ENCODE measurements at regions not wholly inside any gene's neighbourhood (a gene's known extent, or its start where the extent isn't known, plus 50 kb on each side); places are given as distances from the start of the nearest gene placed in this dataset.

DNA sequence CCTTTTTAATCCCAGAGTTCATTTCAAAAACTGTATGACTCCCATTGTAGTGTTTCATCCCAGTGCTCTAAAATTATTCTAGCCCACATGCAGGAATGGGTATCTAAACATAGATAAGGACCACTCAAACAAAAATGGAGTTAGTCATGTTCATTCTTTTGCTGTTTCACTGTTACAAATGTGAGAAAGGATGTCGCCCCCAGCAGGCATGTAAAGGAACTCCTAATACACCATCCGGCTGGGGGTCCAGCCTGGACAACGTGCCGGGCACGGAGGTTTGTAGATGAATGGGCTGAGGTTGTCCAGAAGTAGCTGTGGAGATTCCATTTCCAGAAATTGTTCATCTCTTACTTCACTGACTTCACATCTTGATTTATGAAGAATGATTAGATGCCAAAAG is 101.9 kb upstream of the RAB12 start:
- Histone ChIP-seq H3K27ac (ENCODE audit: extremely low read depth, low read depth, low read length) (no peak overlapping the region), H3K36me3 (ENCODE audit: control insufficient read depth in 2 of 2, insufficient read depth in 1 of 2, low read length in 2 of 2) (no peaks in the 10 kb centered on the region), H3K4me1 (ENCODE audit: control insufficient read depth, insufficient read depth, low read length) (no peaks in the 10 kb centered on the region), H3K9me3 (ENCODE audit: control insufficient read depth, insufficient read depth, low read depth, low read length) (no peaks in the 10 kb centered on the region), H3K4me3 (ENCODE audit: low read depth, low read length) (no peak overlapping the region)
- ChIA-PET POLR2A (no interaction called here), CTCF (interaction anchor here (0.5 to 2.4 kb wide), 9 partner anchors 9 to 1230 kb away, joined by 3 to 11 read pairs (median 3); no protein-coding TSS in a partner anchor)
- TF ChIP-seq KLF9 (tag by site-specific recombination; IDR thresholded peaks at IDR 0.05; ENCODE audit: low read depth) (no peak), ZSCAN16 (tag by site-specific recombination; IDR thresholded peaks at IDR 0.05) (no peak), KLF7 (tag by site-specific recombination; IDR thresholded peaks at IDR 0.05; ENCODE audit: borderline replicate concordance) (no peak), ZNF146 (tag by site-specific recombination; IDR thresholded peaks at IDR 0.05) (no peak), ZNF239 (tag by site-specific recombination; IDR thresholded peaks at IDR 0.05) (no peak), ZNF174 (tag by site-specific recombination; IDR thresholded peaks at IDR 0.05) (no peak), ZNF16 (tag by site-specific recombination; IDR thresholded peaks at IDR 0.05; ENCODE audit: low read depth) (no peak), ZBTB7A (tag by site-specific recombination; IDR thresholded peaks at IDR 0.05; ENCODE audit: low read depth) (no peak)
- TF ChIP-seq, protein P1, sequence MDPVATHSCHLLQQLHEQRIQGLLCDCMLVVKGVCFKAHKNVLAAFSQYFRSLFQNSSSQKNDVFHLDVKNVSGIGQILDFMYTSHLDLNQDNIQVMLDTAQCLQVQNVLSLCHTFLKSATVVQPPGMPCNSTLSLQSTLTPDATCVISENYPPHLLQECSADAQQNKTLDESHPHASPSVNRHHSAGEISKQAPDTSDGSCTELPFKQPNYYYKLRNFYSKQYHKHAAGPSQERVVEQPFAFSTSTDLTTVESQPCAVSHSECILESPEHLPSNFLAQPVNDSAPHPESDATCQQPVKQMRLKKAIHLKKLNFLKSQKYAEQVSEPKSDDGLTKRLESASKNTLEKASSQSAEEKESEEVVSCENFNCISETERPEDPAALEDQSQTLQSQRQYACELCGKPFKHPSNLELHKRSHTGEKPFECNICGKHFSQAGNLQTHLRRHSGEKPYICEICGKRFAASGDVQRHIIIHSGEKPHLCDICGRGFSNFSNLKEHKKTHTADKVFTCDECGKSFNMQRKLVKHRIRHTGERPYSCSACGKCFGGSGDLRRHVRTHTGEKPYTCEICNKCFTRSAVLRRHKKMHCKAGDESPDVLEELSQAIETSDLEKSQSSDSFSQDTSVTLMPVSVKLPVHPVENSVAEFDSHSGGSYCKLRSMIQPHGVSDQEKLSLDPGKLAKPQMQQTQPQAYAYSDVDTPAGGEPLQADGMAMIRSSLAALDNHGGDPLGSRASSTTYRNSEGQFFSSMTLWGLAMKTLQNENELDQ (tag by site-specific recombination; IDR thresholded peaks at IDR 0.05; ENCODE audit: low read depth), result no peak

DNA sequence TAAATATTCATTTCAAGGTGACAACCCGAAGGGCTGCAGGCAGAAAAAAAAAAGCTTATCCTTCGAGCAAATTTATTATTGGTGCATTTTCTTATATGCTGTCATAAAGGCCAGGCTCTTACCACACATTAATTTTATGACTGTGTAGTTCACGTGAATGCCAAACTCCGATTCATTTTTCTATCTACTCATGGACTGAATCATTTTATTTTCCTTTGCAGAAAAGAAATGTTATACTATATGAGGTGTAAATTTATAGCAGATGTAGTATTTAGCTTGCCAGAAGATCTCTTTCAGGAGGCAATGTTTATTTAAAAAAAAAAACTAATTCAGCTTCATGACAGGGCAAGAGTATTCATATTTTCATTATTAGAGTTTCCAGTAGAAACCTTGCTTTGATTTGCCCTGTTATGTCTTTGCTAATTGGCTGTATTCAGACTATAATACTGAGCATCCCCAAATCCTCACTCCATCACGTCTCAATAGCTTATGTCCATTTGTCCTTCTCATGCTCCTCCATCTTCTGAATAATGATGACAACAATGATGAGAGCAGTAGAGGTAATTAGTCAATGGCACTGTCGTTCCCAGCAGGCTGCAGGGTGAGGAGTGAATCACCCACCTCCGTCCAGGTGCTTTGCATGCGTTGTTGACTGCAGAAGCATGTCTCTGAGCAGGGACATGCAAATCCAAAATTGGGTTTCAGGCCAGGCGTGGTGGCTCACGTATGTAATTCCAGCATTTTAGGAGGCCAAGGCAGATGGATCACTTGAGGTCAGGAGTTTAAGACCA is 101.1 kb upstream of the RAB12 start:
- H3K36me3 ChIP-seq (ENCODE audit: control insufficient read depth in 2 of 2, insufficient read depth in 1 of 2, low read length in 2 of 2), result no peaks in the 10 kb centered on the region
- no peaks in the 10 kb centered on the region for H3K4me1 ChIP-seq (ENCODE audit: control insufficient read depth, insufficient read depth, low read length)
- ChIA-PET CTCF (interaction anchor here (0.5 to 2.4 kb wide), 9 partner anchors 9 to 1231 kb away, joined by 3 to 11 read pairs (median 3); no protein-coding TSS in a partner anchor), POLR2A (no interaction called here)
- H3K27ac ChIP-seq (ENCODE audit: extremely low read depth, low read depth, low read length), result no peak overlapping the region
- no peaks in the 10 kb centered on the region for H3K9me3 ChIP-seq (ENCODE audit: control insufficient read depth, insufficient read depth, low read depth, low read length)
- H3K4me3 ChIP-seq (ENCODE audit: low read depth, low read length), result no peak overlapping the region
- no peak for TF ChIP-seq ZBTB17 (tag by site-specific recombination; IDR thresholded peaks at IDR 0.05)
- TF ChIP-seq ZNF16 (tag by site-specific recombination; IDR thresholded peaks at IDR 0.05; ENCODE audit: low read depth), result no peak
- no peak for TF ChIP-seq ZNF544 (tag by site-specific recombination; IDR thresholded peaks at IDR 0.05)
- no peak for TF ChIP-seq ZNF335 (tag by site-specific recombination; conservative IDR thresholded peaks at IDR 0.05)
- no peak for TF ChIP-seq ZSCAN30 (tag by site-specific recombination; IDR thresholded peaks at IDR 0.05)

DNA sequence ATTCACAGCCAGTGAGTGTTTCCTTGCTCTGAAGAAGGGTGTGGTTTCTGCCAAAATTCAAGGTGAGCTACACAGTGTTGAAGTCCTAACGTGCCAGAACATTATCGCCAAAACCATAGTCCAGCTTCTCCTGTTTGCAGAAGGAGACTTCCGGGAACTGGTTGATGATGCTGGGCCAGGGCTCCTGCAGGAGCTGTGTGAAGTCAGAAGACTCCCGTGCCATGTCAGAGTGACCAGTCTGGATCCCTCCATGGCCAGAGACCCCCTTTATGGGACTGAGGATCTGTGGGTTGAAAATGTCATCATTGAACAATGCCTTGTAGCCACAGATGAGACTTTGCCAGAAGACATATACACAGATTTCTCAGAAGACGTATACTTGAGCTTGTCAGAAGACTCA is 96.0 kb upstream of the RAB12 start:
- H3K9me3 ChIP-seq (ENCODE audit: control insufficient read depth, insufficient read depth, low read depth, low read length), result no peaks in the 10 kb centered on the region
- H3K4me1 ChIP-seq (ENCODE audit: control insufficient read depth, insufficient read depth, low read length), result no peaks in the 10 kb centered on the region
- ChIA-PET CTCF (interaction anchor here (0.6 to 1.5 kb wide), 2 partner anchors 11 to 33 kb away, joined by 3 to 4 read pairs; no protein-coding TSS in a partner anchor), POLR2A (no interaction called here)
- no peaks in the 10 kb centered on the region for H3K36me3 ChIP-seq (ENCODE audit: control insufficient read depth in 2 of 2, insufficient read depth in 1 of 2, low read length in 2 of 2)
- no peak overlapping the region for H3K27ac ChIP-seq (ENCODE audit: extremely low read depth, low read depth, low read length)
- H3K4me3 ChIP-seq (ENCODE audit: low read depth, low read length), result no peak overlapping the region
- TF ChIP-seq REPIN1 (tag by site-specific recombination; IDR thresholded peaks at IDR 0.05; ENCODE audit: low read depth), result no peak
- TF ChIP-seq ZNF366 (tag by site-specific recombination; conservative IDR thresholded peaks at IDR 0.05), result no peak
- no peak for TF ChIP-seq FEZF1 (tag by site-specific recombination; IDR thresholded peaks at IDR 0.05)
- no peak for TF ChIP-seq ZNF560 (tag by site-specific recombination; IDR thresholded peaks at IDR 0.05; ENCODE audit: borderline replicate concordance)
- no peak for TF ChIP-seq ZBTB17 (tag by site-specific recombination; IDR thresholded peaks at IDR 0.05)
- no peak for TF ChIP-seq ZNF266 (tag by site-specific recombination; IDR thresholded peaks at IDR 0.05; ENCODE audit: low read depth)
- TF ChIP-seq, protein P2, sequence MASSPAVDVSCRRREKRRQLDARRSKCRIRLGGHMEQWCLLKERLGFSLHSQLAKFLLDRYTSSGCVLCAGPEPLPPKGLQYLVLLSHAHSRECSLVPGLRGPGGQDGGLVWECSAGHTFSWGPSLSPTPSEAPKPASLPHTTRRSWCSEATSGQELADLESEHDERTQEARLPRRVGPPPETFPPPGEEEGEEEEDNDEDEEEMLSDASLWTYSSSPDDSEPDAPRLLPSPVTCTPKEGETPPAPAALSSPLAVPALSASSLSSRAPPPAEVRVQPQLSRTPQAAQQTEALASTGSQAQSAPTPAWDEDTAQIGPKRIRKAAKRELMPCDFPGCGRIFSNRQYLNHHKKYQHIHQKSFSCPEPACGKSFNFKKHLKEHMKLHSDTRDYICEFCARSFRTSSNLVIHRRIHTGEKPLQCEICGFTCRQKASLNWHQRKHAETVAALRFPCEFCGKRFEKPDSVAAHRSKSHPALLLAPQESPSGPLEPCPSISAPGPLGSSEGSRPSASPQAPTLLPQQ (tag by site-specific recombination; IDR thresholded peaks at IDR 0.05), result no peak
- no peak for TF ChIP-seq ZNF391 (tag by site-specific recombination; IDR thresholded peaks at IDR 0.05; ENCODE audit: borderline replicate concordance, low read depth)
- TF ChIP-seq, protein P3, sequence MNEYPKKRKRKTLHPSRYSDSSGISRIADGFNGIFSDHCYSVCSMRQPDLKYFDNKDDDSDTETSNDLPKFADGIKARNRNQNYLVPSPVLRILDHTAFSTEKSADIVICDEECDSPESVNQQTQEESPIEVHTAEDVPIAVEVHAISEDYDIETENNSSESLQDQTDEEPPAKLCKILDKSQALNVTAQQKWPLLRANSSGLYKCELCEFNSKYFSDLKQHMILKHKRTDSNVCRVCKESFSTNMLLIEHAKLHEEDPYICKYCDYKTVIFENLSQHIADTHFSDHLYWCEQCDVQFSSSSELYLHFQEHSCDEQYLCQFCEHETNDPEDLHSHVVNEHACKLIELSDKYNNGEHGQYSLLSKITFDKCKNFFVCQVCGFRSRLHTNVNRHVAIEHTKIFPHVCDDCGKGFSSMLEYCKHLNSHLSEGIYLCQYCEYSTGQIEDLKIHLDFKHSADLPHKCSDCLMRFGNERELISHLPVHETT (tag by site-specific recombination; IDR thresholded peaks at IDR 0.05), result no peak
- TF ChIP-seq ZNF140 (tag by site-specific recombination; IDR thresholded peaks at IDR 0.05), result no peak
- no peak for TF ChIP-seq ZEB2 (tag by site-specific recombination; IDR thresholded peaks at IDR 0.05)
- TF ChIP-seq, protein P4, sequence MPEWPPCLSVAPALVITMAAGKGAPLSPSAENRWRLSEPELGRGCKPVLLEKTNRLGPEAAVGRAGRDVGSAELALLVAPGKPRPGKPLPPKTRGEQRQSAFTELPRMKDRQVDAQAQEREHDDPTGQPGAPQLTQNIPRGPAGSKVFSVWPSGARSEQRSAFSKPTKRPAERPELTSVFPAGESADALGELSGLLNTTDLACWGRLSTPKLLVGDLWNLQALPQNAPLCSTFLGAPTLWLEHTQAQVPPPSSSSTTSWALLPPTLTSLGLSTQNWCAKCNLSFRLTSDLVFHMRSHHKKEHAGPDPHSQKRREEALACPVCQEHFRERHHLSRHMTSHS (tag by site-specific recombination; IDR thresholded peaks at IDR 0.05), result no peak
- TF ChIP-seq ZNF2 (tag by site-specific recombination; IDR thresholded peaks at IDR 0.05), result no peak
